ENCODE measurements at regions not wholly inside any gene's neighbourhood (a gene's known extent, or its start where the extent isn't known, plus 50 kb on each side); places are given as distances from the start of the nearest gene placed in this dataset.

- TF ChIP-seq MLLT1 (IDR thresholded peaks at IDR 0.05) (no peak), BACH1 (IDR thresholded peaks at IDR 0.05; ENCODE audit: borderline replicate concordance) (no peak), HDAC2 (IDR thresholded peaks at IDR 0.05) (no peak), ATF3 (IDR thresholded peaks at IDR 0.05; ENCODE audit: borderline replicate concordance, extremely low read depth, low read depth, low read length) (no peak), RBBP5 (conservative IDR thresholded peaks at IDR 0.05) (no peak)
Observed at GRCh38 chr18:73881396-73881917, 266.2 kb downstream of the FBXO15 start (continued).

GRCh38 chr18:73880387-73880786, 267.2 kb downstream of the FBXO15 start:
- Histone ChIP-seq H3K79me2 (ENCODE audit: control insufficient read depth, insufficient read depth, low read length) (no peaks in the 10 kb centered on the region), H3K4me2 (ENCODE audit: control insufficient read depth, insufficient read depth) (no peak overlapping the region), H3K27me3 (replicated peaks in 1 of 2; ENCODE audit: control insufficient read depth in 2 of 2, insufficient read depth in 2 of 2, low read length in 1 of 2) (no peaks in the 10 kb centered on the region), H2AFZ (ENCODE audit: control insufficient read depth, low read depth, low read length) (no peak overlapping the region), H3K27ac (ENCODE audit: control insufficient read depth, insufficient read depth) (no peak overlapping the region), H3K4me1 (ENCODE audit: control insufficient read depth, insufficient read depth, low read length) (no peaks in the 10 kb centered on the region), H3K9ac (ENCODE audit: control insufficient read depth, insufficient read depth, low read length) (no peak overlapping the region), H3K4me3 (no peak overlapping the region), H4K20me1 (ENCODE audit: control insufficient read depth, insufficient read depth) (no peaks in the 10 kb centered on the region), H3K36me3 (ENCODE audit: control insufficient read depth in 2 of 2, insufficient read depth in 2 of 2, low read length in 1 of 2) (no peaks in the 10 kb centered on the region), H3K9me3 (replicated peaks; ENCODE audit: control insufficient read depth, insufficient read depth, low read length) (no peaks in the 10 kb centered on the region)
- intact Hi-C loops (cut with micrococcal nuclease; ENCODE audit: unreplicated experiment) (loop anchor here (10.0 kb wide), 1 partner anchor 64 kb away; no protein-coding TSS in a partner anchor), in situ Hi-C loops (cut with MboI) (no loop called here)
- DNase-seq (ENCODE audit: low read depth, low spot score) (no peak), FAIRE-seq (no peak), ATAC-seq (no peak; the same call in 2 of the 3 replicates)
- 3% methylated on average over 2 of the region's 2 CpGs for WGBS (ENCODE audit: insufficient coverage, insufficient replicate concordance, low lambda C conversion rate, missing lambda C conversion rate)
- CTCF ChIA-PET = interaction anchor here (0.7 kb wide), 1 partner anchor 38 kb away, joined by 3 read pairs; no protein-coding TSS in a partner anchor
- RAD21 ChIA-PET (ENCODE audit: unreplicated experiment) = no interaction called here
- POLR2A ChIA-PET = no interaction called here
- TF ChIP-seq HDAC2 (IDR thresholded peaks at IDR 0.05) = no peak
- no peak for TF ChIP-seq MTA3 (IDR thresholded peaks at IDR 0.05; ENCODE audit: borderline replicate concordance, low read length)
- TF ChIP-seq EED (IDR thresholded peaks at IDR 0.05; ENCODE audit: low read depth) = no peak
- TF ChIP-seq, protein P1, sequence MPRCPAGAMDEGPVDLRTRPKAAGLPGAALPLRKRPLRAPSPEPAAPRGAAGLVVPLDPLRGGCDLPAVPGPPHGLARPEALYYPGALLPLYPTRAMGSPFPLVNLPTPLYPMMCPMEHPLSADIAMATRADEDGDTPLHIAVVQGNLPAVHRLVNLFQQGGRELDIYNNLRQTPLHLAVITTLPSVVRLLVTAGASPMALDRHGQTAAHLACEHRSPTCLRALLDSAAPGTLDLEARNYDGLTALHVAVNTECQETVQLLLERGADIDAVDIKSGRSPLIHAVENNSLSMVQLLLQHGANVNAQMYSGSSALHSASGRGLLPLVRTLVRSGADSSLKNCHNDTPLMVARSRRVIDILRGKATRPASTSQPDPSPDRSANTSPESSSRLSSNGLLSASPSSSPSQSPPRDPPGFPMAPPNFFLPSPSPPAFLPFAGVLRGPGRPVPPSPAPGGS (IDR thresholded peaks at IDR 0.05; ENCODE audit: borderline replicate concordance, insufficient read depth, low read depth, low read length, poor library complexity, severe bottlenecking) = no peak
- TF ChIP-seq SIN3A (IDR thresholded peaks at IDR 0.05; ENCODE audit: low read depth, low read length) = no peak
- no peak for TF ChIP-seq POLR2A (IDR thresholded peaks at IDR 0.05; ENCODE audit: low read depth, low read length)
- no peak for TF ChIP-seq FOS (IDR thresholded peaks at IDR 0.05; ENCODE audit: borderline replicate concordance, extremely low read depth, insufficient read length)
- TF ChIP-seq, protein P2, sequence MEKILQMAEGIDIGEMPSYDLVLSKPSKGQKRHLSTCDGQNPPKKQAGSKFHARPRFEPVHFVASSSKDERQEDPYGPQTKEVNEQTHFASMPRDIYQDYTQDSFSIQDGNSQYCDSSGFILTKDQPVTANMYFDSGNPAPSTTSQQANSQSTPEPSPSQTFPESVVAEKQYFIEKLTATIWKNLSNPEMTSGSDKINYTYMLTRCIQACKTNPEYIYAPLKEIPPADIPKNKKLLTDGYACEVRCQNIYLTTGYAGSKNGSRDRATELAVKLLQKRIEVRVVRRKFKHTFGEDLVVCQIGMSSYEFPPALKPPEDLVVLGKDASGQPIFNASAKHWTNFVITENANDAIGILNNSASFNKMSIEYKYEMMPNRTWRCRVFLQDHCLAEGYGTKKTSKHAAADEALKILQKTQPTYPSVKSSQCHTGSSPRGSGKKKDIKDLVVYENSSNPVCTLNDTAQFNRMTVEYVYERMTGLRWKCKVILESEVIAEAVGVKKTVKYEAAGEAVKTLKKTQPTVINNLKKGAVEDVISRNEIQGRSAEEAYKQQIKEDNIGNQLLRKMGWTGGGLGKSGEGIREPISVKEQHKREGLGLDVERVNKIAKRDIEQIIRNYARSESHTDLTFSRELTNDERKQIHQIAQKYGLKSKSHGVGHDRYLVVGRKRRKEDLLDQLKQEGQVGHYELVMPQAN (conservative IDR thresholded peaks at IDR 0.05) = no peak
- TF ChIP-seq MAX (IDR thresholded peaks at IDR 0.05; ENCODE audit: low read depth, low read length) = no peak
- SMC1A ChIA-PET (ENCODE audit: uncharacterized antibody, unreplicated experiment) = interaction anchor here (1.1 kb wide), 1 partner anchor 36 kb away, joined by 3 read pairs; no protein-coding TSS in a partner anchor
- no TSS peak for BruUV-seq (replicated peaks)
